ENCODE measurements at regions not wholly inside any gene's neighbourhood (a gene's known extent, or its start where the extent isn't known, plus 50 kb on each side); places are given as distances from the start of the nearest gene placed in this dataset.

DNA sequence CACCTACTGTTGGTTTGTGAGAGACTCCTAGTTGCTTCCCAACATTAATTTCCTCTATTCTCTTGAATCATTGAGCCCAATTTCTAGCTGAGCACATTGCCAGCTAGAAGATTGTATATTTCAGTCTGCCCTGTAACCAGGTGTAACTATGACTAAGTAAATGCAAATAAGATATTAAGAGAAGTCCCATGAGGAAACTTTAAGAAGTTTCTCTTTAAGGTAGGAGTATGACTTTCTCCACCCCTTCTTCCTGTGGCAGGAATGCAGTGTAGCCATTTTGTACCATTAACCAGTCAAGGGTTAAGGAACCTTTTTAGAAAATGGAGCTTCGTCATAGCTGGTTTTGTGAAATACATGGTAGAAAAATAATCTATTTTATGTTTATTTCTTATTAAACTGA, 534.2 kb upstream of the RGS18 start:
- no peak overlapping the region for H3K4me3 ChIP-seq
- H3K4me1 ChIP-seq: no peaks in the 10 kb centered on the region
- no peaks in the 10 kb centered on the region for H3K27me3 ChIP-seq
- DNase-seq (ENCODE audit: extremely low spot score): no peak
- 95% methylated on average over 1 of the region's 1 CpG for WGBS
- TF ChIP-seq POLR2AphosphoS5 (IDR thresholded peaks at IDR 0.05) (no peak), EP300 (IDR thresholded peaks at IDR 0.05) (no peak), POLR2A (IDR thresholded peaks at IDR 0.05; ENCODE audit: low read depth) (no peak), CTCF (IDR thresholded peaks at IDR 0.05) (no peak)
- H3K27ac ChIP-seq (replicated peaks in 1 of 4): no peak overlapping the region
- intact Hi-C loops (cut with DNase I): no loop called here
- H3K36me3 ChIP-seq: no peaks in the 10 kb centered on the region
- H3K9me3 ChIP-seq: no peaks in the 10 kb centered on the region

DNA sequence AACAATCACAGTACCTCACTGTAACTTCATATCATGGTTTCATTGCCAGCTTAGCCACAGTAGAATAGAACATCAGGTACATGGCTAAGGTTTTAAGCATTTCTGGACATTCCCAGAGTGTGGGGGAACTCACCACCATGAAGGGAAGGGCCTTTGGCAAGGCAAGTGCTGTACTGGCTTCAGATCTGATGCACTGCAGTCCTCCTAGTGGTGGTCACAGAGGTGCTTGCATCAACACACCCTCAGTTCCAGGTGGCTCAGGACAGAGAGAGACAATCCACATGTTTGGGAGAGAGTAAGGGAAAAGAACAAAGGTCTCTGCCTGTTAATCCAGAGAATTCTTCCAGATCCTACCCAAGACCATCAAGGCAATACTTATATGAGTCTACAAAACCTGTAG, 528.4 kb upstream of the RGS18 start:
- intact Hi-C loops (cut with DNase I): no loop called here
- H3K27me3 ChIP-seq: no peaks in the 10 kb centered on the region
- no peak for DNase-seq (ENCODE audit: extremely low spot score)
- TF ChIP-seq CTCF (IDR thresholded peaks at IDR 0.05): no peak
- TF ChIP-seq EP300 (IDR thresholded peaks at IDR 0.05): no peak
- no peak for TF ChIP-seq POLR2A (IDR thresholded peaks at IDR 0.05; ENCODE audit: low read depth)
- TF ChIP-seq POLR2AphosphoS5 (IDR thresholded peaks at IDR 0.05): no peak
- H3K9me3 ChIP-seq: peaks cover 0 to 6% (median 2%) of the 10 kb centered on the region in 4 donors
- H3K27ac ChIP-seq (replicated peaks in 1 of 4): no peak overlapping the region
- no peaks in the 10 kb centered on the region for H3K4me1 ChIP-seq
- H3K4me3 ChIP-seq: no peak overlapping the region
- H3K36me3 ChIP-seq: no peaks in the 10 kb centered on the region

GRCh38 chr1:191634801-191635508, 523.3 kb upstream of the RGS18 start:
- TF ChIP-seq CTCF (IDR thresholded peaks at IDR 0.05) (no peak), POLR2AphosphoS5 (IDR thresholded peaks at IDR 0.05) (no peak), EP300 (IDR thresholded peaks at IDR 0.05) (no peak), POLR2A (IDR thresholded peaks at IDR 0.05; ENCODE audit: low read depth) (no peak)
- WGBS: 89% methylated on average over 3 of the region's 3 CpGs
- H3K27ac ChIP-seq (replicated peaks in 1 of 4): no peak overlapping the region
- no peak for DNase-seq (ENCODE audit: extremely low spot score)
- no peak overlapping the region for H3K4me3 ChIP-seq
- peaks cover 0 to 6% (median 2%) of the 10 kb centered on the region in 4 donors for H3K9me3 ChIP-seq
- no peaks in the 10 kb centered on the region for H3K36me3 ChIP-seq
- no peaks in the 10 kb centered on the region for H3K4me1 ChIP-seq
- no peaks in the 10 kb centered on the region for H3K27me3 ChIP-seq
- intact Hi-C loops (cut with DNase I): no loop called here

DNA sequence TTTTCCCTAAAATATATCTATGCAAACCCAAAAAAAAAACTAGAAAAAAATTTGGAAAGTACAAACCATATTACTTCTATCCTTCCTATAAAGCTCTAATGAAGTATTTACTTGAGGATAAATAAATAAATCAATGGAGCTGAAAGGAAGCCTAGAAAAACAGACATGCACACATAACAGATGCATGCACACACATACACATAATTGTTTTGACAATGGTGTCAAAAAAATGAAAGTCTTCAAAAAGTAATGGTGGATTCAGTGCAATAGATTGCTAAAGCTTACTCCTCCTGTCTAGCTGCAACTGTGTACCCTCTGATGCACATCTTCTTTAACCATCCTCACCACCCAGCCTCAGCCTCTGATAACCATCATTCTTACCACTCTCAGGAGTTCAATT, 521.9 kb upstream of the RGS18 start:
- no peak overlapping the region for H3K27ac ChIP-seq (replicated peaks in 1 of 4)
- no peaks in the 10 kb centered on the region for H3K9me3 ChIP-seq
- DNase-seq (ENCODE audit: extremely low spot score): no peak
- H3K4me1 ChIP-seq: no peaks in the 10 kb centered on the region
- H3K36me3 ChIP-seq: no peaks in the 10 kb centered on the region
- intact Hi-C loops (cut with DNase I): no loop called here
- no peak overlapping the region for H3K4me3 ChIP-seq
- no peak for TF ChIP-seq POLR2A (IDR thresholded peaks at IDR 0.05; ENCODE audit: low read depth)
- TF ChIP-seq EP300 (IDR thresholded peaks at IDR 0.05): no peak
- no peak for TF ChIP-seq POLR2AphosphoS5 (IDR thresholded peaks at IDR 0.05)
- TF ChIP-seq CTCF (IDR thresholded peaks at IDR 0.05): no peak
- no peaks in the 10 kb centered on the region for H3K27me3 ChIP-seq
